Endothelial cell (in vitro differentiated cells): ENCODE measurements at regions not wholly inside any gene's neighbourhood (a gene's known extent, or its start where the extent isn't known, plus 50 kb on each side); places are given as distances from the start of the nearest gene placed in this dataset.

Source experiments
- DNase-seq: peaks from one replicate; pipeline ENCODE4 v3.0.0; 2021; ENCODE audit warnings: low spot score
- H3K27ac Mint-ChIP-seq: one replicate; pipeline ENCODE4 v1.8.0; 2021; ENCODE audit warnings: mixed read lengths, inconsistent platforms; ENCODE audit not compliant: unreplicated experiment
- H3K27me3 Mint-ChIP-seq: one replicate; pipeline ENCODE4 v1.8.0; 2021; ENCODE audit warnings: mild to moderate bottlenecking, moderate library complexity, mixed read lengths, inconsistent platforms; ENCODE audit not compliant: unreplicated experiment
- H3K36me3 Mint-ChIP-seq: one replicate; pipeline ENCODE4 v1.8.0; 2021; ENCODE audit warnings: mild to moderate bottlenecking, low read depth, mixed read lengths, inconsistent platforms; ENCODE audit not compliant: unreplicated experiment
- H3K4me1 Mint-ChIP-seq: one replicate; pipeline ENCODE4 v1.8.0; 2021; ENCODE audit warnings: mild to moderate bottlenecking, mixed read lengths, inconsistent platforms; ENCODE audit not compliant: unreplicated experiment
- H3K4me3 Mint-ChIP-seq: one replicate; pipeline ENCODE4 v1.8.0; 2021; ENCODE audit warnings: mild to moderate bottlenecking, mixed read lengths, inconsistent platforms; ENCODE audit not compliant: unreplicated experiment
- H3K9me3 Mint-ChIP-seq: one replicate; pipeline ENCODE4 v1.8.0; 2021; ENCODE audit warnings: mixed read lengths, inconsistent platforms; ENCODE audit not compliant: unreplicated experiment
- CTCF ChIP-seq: fragments of 200-600 bp; sonication (generic); IDR thresholded peaks from one replicate; pipeline ENCODE4 v1.5.0; 2021; ENCODE audit warnings: antibody characterized with exemption; ENCODE audit not compliant: unreplicated experiment

GRCh38 chr16:51638339-51639135 is 487.5 kb upstream of the SALL1 start:
- H3K9me3 Mint-ChIP-seq: no peaks in the 10 kb centered on the region
- DNase-seq: no peak
- no peaks in the 10 kb centered on the region for H3K36me3 Mint-ChIP-seq
- no peak overlapping the region for H3K4me3 Mint-ChIP-seq
- peaks cover 5% of the 10 kb centered on the region for H3K27me3 Mint-ChIP-seq
- no peak for TF ChIP-seq CTCF
- H3K4me1 Mint-ChIP-seq: peaks cover 7% of the 10 kb centered on the region
- no peak overlapping the region for H3K27ac Mint-ChIP-seq

GRCh38 chr16:51637770-51638094 is 486.7 kb upstream of the SALL1 start:
- Mint-ChIP-seq H3K4me1 (peaks cover 7% of the 10 kb centered on the region), H3K27ac (no peak overlapping the region), H3K27me3 (peaks cover 5% of the 10 kb centered on the region), H3K36me3 (no peaks in the 10 kb centered on the region), H3K4me3 (no peak overlapping the region), H3K9me3 (no peaks in the 10 kb centered on the region)
- no peak for DNase-seq
- no peak for TF ChIP-seq CTCF

- DNase-seq: no peak
- Mint-ChIP-seq H3K4me1 (peaks cover 7% of the 10 kb centered on the region), H3K27ac (no peak overlapping the region), H3K4me3 (no peak overlapping the region), H3K9me3 (no peaks in the 10 kb centered on the region), H3K27me3 (peaks cover 5% of the 10 kb centered on the region), H3K36me3 (no peaks in the 10 kb centered on the region)
- no peak for TF ChIP-seq CTCF
These were observed 486.1 kb upstream of the SALL1 start for GRCh38 chr16:51636920-51637769.

- Mint-ChIP-seq H3K27ac (no peak overlapping the region), H3K9me3 (no peaks in the 10 kb centered on the region), H3K4me1 (peaks cover 7% of the 10 kb centered on the region), H3K4me3 (no peak overlapping the region), H3K36me3 (no peaks in the 10 kb centered on the region), H3K27me3 (peaks cover 5% of the 10 kb centered on the region)
- no peak for DNase-seq
- TF ChIP-seq CTCF: no peak
These were observed 484.1 kb upstream of the SALL1 start for GRCh38 chr16:51635181-51635580.

GRCh38 chr16:51630076-51630475 is 479.0 kb upstream of the SALL1 start:
- Mint-ChIP-seq H3K27ac (no peak overlapping the region), H3K27me3 (no peaks in the 10 kb centered on the region), H3K36me3 (peaks cover 5% of the 10 kb centered on the region), H3K9me3 (no peaks in the 10 kb centered on the region), H3K4me3 (no peak overlapping the region), H3K4me1 (peaks cover 13% of the 10 kb centered on the region)
- no peak for DNase-seq
- TF ChIP-seq CTCF: no peak
